SK-N-SH treated with all-trans-retinoic acid at 6 μM for 48 hours (cell line): ENCODE measurements at regions not wholly inside any gene's neighbourhood (a gene's known extent, or its start where the extent isn't known, plus 50 kb on each side); places are given as distances from the start of the nearest gene placed in this dataset.

Source experiments
- ATAC-seq: fragments of 200-7000 bp; cut with Tn5 transposase; 3 replicates; pipeline ENCODE4 v1.9.1; 2020; ENCODE audit warnings: mild to moderate bottlenecking, moderate library complexity
- ARNTL ChIP-seq: fragments of 450-650 bp; formaldehyde crosslinking; IDR thresholded peaks from 2 replicates; pipeline ENCODE4 v1.5.0; 2020; ENCODE audit warnings: low read depth, mild to moderate bottlenecking, moderate library complexity, borderline replicate concordance
- CSDC2 ChIP-seq: fragments of 250-450 bp; sonication (Bioruptor Pico); IDR thresholded peaks from 2 replicates; pipeline ENCODE4 v1.5.0; 2020; ENCODE audit warnings: mild to moderate bottlenecking, moderate library complexity
- CSRNP3 ChIP-seq: fragments of 250-450 bp; sonication (Bioruptor Pico); IDR thresholded peaks from 2 replicates; pipeline ENCODE4 v1.5.1; 2021; ENCODE audit warnings: mild to moderate bottlenecking, moderate library complexity
- ESRRG ChIP-seq: fragments of 250-450 bp; sonication (Bioruptor Pico); IDR thresholded peaks from 2 replicates; pipeline ENCODE4 v1.6.1; 2021; ENCODE audit warnings: mild to moderate bottlenecking
- GLIS3 ChIP-seq: fragments of 250-450 bp; sonication (Bioruptor Pico); IDR thresholded peaks from 2 replicates; pipeline ENCODE4 v1.5.0; 2020; ENCODE audit warnings: mild to moderate bottlenecking, moderate library complexity
- ISL1 ChIP-seq: fragments of 250-450 bp; sonication (Bioruptor Pico); IDR thresholded peaks from 2 replicates; pipeline ENCODE4 v2.1.2; 2022; ENCODE audit warnings: mild to moderate bottlenecking, moderate library complexity
- OSR1 ChIP-seq: fragments of 250-450 bp; sonication (Bioruptor Pico); IDR thresholded peaks from 2 replicates; pipeline ENCODE4 v1.8.0; 2022; ENCODE audit warnings: moderate library complexity, mild to moderate bottlenecking, inconsistent platforms
- PATZ1 ChIP-seq: fragments of 250-450 bp; sonication (Bioruptor Pico); IDR thresholded peaks from 2 replicates; pipeline ENCODE4 v1.8.0; 2020; ENCODE audit warnings: mild to moderate bottlenecking, moderate library complexity, borderline replicate concordance
- RARB ChIP-seq: fragments of 250-450 bp; sonication (Bioruptor Pico); IDR thresholded peaks from 2 replicates; pipeline ENCODE4 v1.8.0; 2021; ENCODE audit warnings: mild to moderate bottlenecking, moderate library complexity
- SNAI2 ChIP-seq: fragments of 250-450 bp; sonication (Bioruptor Pico); IDR thresholded peaks from 2 replicates; pipeline ENCODE4 v1.5.0; 2020; ENCODE audit warnings: mild to moderate bottlenecking, moderate library complexity
- TCF4 ChIP-seq: fragments of 250-450 bp; sonication (Bioruptor Pico); IDR thresholded peaks from 2 replicates; pipeline ENCODE4 v1.8.0; 2021; ENCODE audit warnings: mild to moderate bottlenecking, moderate library complexity, borderline replicate concordance
- TOX ChIP-seq: fragments of 250-450 bp; sonication (Bioruptor Pico); IDR thresholded peaks from 2 replicates; pipeline ENCODE4 v1.8.0; 2021; ENCODE audit warnings: mild to moderate bottlenecking, moderate library complexity, borderline replicate concordance
- ZC3H10 ChIP-seq: fragments of 250-450 bp; sonication (Bioruptor Pico); IDR thresholded peaks from 2 replicates; pipeline ENCODE4 v1.5.1; 2021; ENCODE audit warnings: mild to moderate bottlenecking, moderate library complexity
- ZFP3 ChIP-seq: fragments of 250-450 bp; sonication (Bioruptor Pico); IDR thresholded peaks from 2 replicates; pipeline ENCODE4 v1.5.0; 2020; ENCODE audit warnings: mild to moderate bottlenecking, moderate library complexity
- ZFP30 ChIP-seq: fragments of 450-650 bp; formaldehyde crosslinking; IDR thresholded peaks from 2 replicates; pipeline ENCODE4 v1.5.0; 2022; ENCODE audit warnings: mild to moderate bottlenecking, moderate library complexity
- ZNF70 ChIP-seq: fragments of 450-650 bp; formaldehyde crosslinking; IDR thresholded peaks from 2 replicates; pipeline ENCODE4 v1.5.0; 2020; ENCODE audit warnings: mild to moderate bottlenecking, moderate library complexity
- ZNF8 ChIP-seq: fragments of 450-650 bp; formaldehyde crosslinking; IDR thresholded peaks from 2 replicates; pipeline ENCODE4 v1.5.0; 2020; ENCODE audit warnings: mild to moderate bottlenecking, moderate library complexity
- TF ChIP-seq, protein P1 (sequence below): fragments of 250-450 bp; sonication (Bioruptor Pico); IDR thresholded peaks from 2 replicates; pipeline ENCODE4 v1.5.1; 2020; ENCODE audit warnings: low read depth, mild to moderate bottlenecking, moderate library complexity
- TF ChIP-seq, protein P2 (sequence below): fragments of 250-450 bp; sonication (Bioruptor Pico); IDR thresholded peaks from 2 replicates; pipeline ENCODE4 v1.5.0; 2020; ENCODE audit warnings: mild to moderate bottlenecking, moderate library complexity
- TF ChIP-seq, protein P3 (sequence below): fragments of 250-450 bp; sonication (Bioruptor Pico); IDR thresholded peaks from 2 replicates; pipeline ENCODE4 v1.8.0; 2021; ENCODE audit warnings: low read depth, mild to moderate bottlenecking, moderate library complexity, borderline replicate concordance

DNA sequence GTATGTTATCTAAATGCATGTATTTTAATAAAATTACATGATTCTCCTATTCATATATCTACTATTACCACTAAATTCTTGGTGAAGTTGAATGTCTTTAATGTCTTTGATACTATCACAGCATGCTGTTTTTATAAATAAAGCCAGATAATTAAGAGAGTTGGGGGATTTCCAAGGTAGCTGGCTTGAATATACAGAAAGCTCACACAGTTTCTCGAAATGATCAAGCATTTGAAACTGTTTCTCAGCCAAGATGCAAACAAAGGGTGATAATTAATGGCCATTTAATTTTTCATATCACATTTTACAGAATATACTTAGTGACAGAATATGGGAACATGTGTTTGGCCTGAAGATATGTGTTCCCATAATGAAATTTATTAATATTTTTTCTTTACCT lies 145.6 kb upstream of the CDH12 start:
- no peak for ATAC-seq
- TF ChIP-seq ZFP3 (CRISPR knock-in tag) (no peak), ZNF8 (CRISPR knock-in tag) (no peak), ZC3H10 (CRISPR knock-in tag) (no peak), ARNTL (no peak), SNAI2 (CRISPR knock-in tag) (no peak), ZFP30 (no peak), TCF4 (CRISPR knock-in tag) (no peak), TOX (CRISPR knock-in tag) (no peak), ISL1 (CRISPR knock-in tag) (no peak), CSRNP3 (CRISPR knock-in tag) (no peak), RARB (CRISPR knock-in tag) (no peak), ESRRG (CRISPR knock-in tag) (no peak), OSR1 (CRISPR knock-in tag) (no peak), CSDC2 (CRISPR knock-in tag) (no peak), GLIS3 (no peak), PATZ1 (CRISPR knock-in tag) (no peak), ZNF70 (CRISPR knock-in tag) (no peak)
- TF ChIP-seq, protein P1, sequence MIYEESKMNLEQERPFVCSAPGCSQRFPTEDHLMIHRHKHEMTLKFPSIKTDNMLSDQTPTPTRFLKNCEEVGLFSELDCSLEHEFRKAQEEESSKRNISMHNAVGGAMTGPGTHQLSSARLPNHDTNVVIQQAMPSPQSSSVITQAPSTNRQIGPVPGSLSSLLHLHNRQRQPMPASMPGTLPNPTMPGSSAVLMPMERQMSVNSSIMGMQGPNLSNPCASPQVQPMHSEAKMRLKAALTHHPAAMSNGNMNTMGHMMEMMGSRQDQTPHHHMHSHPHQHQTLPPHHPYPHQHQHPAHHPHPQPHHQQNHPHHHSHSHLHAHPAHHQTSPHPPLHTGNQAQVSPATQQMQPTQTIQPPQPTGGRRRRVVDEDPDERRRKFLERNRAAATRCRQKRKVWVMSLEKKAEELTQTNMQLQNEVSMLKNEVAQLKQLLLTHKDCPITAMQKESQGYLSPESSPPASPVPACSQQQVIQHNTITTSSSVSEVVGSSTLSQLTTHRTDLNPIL (CRISPR knock-in tag), result no peak
- TF ChIP-seq, protein P2, sequence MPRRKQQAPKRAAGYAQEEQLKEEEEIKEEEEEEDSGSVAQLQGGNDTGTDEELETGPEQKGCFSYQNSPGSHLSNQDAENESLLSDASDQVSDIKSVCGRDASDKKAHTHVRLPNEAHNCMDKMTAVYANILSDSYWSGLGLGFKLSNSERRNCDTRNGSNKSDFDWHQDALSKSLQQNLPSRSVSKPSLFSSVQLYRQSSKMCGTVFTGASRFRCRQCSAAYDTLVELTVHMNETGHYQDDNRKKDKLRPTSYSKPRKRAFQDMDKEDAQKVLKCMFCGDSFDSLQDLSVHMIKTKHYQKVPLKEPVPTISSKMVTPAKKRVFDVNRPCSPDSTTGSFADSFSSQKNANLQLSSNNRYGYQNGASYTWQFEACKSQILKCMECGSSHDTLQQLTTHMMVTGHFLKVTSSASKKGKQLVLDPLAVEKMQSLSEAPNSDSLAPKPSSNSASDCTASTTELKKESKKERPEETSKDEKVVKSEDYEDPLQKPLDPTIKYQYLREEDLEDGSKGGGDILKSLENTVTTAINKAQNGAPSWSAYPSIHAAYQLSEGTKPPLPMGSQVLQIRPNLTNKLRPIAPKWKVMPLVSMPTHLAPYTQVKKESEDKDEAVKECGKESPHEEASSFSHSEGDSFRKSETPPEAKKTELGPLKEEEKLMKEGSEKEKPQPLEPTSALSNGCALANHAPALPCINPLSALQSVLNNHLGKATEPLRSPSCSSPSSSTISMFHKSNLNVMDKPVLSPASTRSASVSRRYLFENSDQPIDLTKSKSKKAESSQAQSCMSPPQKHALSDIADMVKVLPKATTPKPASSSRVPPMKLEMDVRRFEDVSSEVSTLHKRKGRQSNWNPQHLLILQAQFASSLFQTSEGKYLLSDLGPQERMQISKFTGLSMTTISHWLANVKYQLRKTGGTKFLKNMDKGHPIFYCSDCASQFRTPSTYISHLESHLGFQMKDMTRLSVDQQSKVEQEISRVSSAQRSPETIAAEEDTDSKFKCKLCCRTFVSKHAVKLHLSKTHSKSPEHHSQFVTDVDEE (CRISPR knock-in tag), result no peak
- TF ChIP-seq, protein P3, sequence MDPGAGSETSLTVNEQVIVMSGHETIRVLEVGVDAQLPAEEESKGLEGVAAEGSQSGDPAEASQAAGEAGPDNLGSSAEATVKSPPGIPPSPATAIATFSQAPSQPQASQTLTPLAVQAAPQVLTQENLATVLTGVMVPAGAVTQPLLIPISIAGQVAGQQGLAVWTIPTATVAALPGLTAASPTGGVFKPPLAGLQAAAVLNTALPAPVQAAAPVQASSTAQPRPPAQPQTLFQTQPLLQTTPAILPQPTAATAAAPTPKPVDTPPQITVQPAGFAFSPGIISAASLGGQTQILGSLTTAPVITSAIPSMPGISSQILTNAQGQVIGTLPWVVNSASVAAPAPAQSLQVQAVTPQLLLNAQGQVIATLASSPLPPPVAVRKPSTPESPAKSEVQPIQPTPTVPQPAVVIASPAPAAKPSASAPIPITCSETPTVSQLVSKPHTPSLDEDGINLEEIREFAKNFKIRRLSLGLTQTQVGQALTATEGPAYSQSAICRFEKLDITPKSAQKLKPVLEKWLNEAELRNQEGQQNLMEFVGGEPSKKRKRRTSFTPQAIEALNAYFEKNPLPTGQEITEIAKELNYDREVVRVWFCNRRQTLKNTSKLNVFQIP (CRISPR knock-in tag), result no peak

GRCh38 chr5:22998362-22998761 lies 145.2 kb upstream of the CDH12 start:
- no peak for ATAC-seq
- TF ChIP-seq OSR1 (CRISPR knock-in tag) (no peak), GLIS3 (no peak), TOX (CRISPR knock-in tag) (no peak), SNAI2 (CRISPR knock-in tag) (no peak), ZNF8 (CRISPR knock-in tag) (no peak), CSRNP3 (CRISPR knock-in tag) (no peak), ISL1 (CRISPR knock-in tag) (no peak), PATZ1 (CRISPR knock-in tag) (no peak)
- TF ChIP-seq, protein P2 (CRISPR knock-in tag), result no peak
- TF ChIP-seq, protein P3 (CRISPR knock-in tag), result no peak
- TF ChIP-seq, protein P1 (CRISPR knock-in tag), result no peak
